Heart right ventricle (tissue), 16 donors: ENCODE measurements at regions not wholly inside any gene's neighbourhood (a gene's known extent, or its start where the extent isn't known, plus 50 kb on each side); places are given as distances from the start of the nearest gene placed in this dataset.
A peak's percentile ranks its signal among the peaks of the same experiment; 100 is the strongest.

Source experiments
- ATAC-seq, 8 donors: fragments of 200-7000 bp; cut with Tn5 transposase; one replicate each; pipeline ENCODE4 v1.9.1; 2020; ENCODE audit warnings: mild to moderate bottlenecking in 8 of 8, moderate library complexity in 8 of 8, moderate number of reproducible peaks in 1 of 8
- DNase-seq, 2 donors: peaks; one replicate each; pipeline ENCODE4 v3.0.0-alpha.2; 2020
- H3K27ac ChIP-seq, 10 donors: fragments of 200-600 bp; sonication (generic) in 2 of 10; one replicate each; pipeline versions ENCODE4 v1.5.0 to v1.8.0; 2020 to 2022; ENCODE audit warnings: mild to moderate bottlenecking in 3 of 10
- H3K27me3 ChIP-seq, 7 donors: fragments of 200-600 bp; one replicate each; pipeline ENCODE4 v1.8.0; 2021 to 2022; ENCODE audit warnings: mild to moderate bottlenecking in 2 of 7
- H3K36me3 ChIP-seq, 9 donors: fragments of 200-600 bp; sonication (generic) in 1 of 9; one replicate each; pipeline versions ENCODE4 v1.5.0 to v1.8.0; 2020 to 2022; ENCODE audit warnings: mild to moderate bottlenecking in 2 of 9
- H3K4me1 ChIP-seq, 9 donors: fragments of 200-600 bp; sonication (generic) in 1 of 9; one replicate each; pipeline versions ENCODE4 v1.5.0 to v1.8.0; 2020 to 2022; ENCODE audit warnings: mild to moderate bottlenecking in 4 of 9
- H3K4me3 ChIP-seq, 10 donors: fragments of 200-600 bp; sonication (generic) in 2 of 10; one replicate each; pipeline versions ENCODE4 v1.5.0 to v1.8.0; 2020 to 2022; ENCODE audit warnings: mild to moderate bottlenecking in 7 of 10, moderate library complexity in 2 of 10
- H3K9me3 ChIP-seq, 11 donors: fragments of 200-600 bp in 10 of 11; sonication (generic) in 2 of 11; one replicate each; pipeline versions ENCODE4 v1.5.0 to v1.8.0; 2013 to 2022; ENCODE audit warnings: mild to moderate bottlenecking in 2 of 11, control low read depth in 1 of 11, moderate library complexity in 1 of 11
- WGBS, 2 donors: extraction: QIAGEN DNeasy Blood & Tissue Kit; methylation state at CpG; one replicate each; pipeline ENCODE4 v1.1.7; 2013; ENCODE audit warnings: inconsistent platforms in 1 of 2; 5-methylcytosine and 5-hydroxymethylcytosine counted together
- intact Hi-C, 10 donors: fragments of 100-400 bp; cut with DNase I; formaldehyde crosslinking; loops; one replicate each; pipeline versions ENCODE4 v1.11.1 to v1.14.2; 2022
- TF ChIP-seq, protein P1 (sequence below), 9 donors: fragments of 200-600 bp; sonication (generic) in 2 of 9; IDR thresholded peaks; one replicate each; pipeline versions ENCODE4 v1.5.0 to v1.8.0; 2021 to 2022; ENCODE audit warnings: antibody characterized with exemption in 9 of 9, mild to moderate bottlenecking in 5 of 9, moderate library complexity in 1 of 9
- donor health status: Arrhythmogenic right ventricular cardiomyopathy.
- donor health status: ischemic (EF 13 %, LVEDD 7.1; RV severe dilation, severe dysfunction).
- donor health status: healthy with polysubstance abuse.
- donor health status: DM: no; HTN: yes; CAD: no.
- donor health status: DM: no; HTN: no; CAD: no.
- donor health status: ischemic (EF 25% LVEDD 6.9; RV normal size, moderate dysfunction).
- donor health status: ischemic (EF 25% LVEDD 5.7; RV mildly dilated, moderate dysfunction).
- donor health status: healthy.
- donor health status: DM: yes; HTN: yes; CAD: no.
- donor health status: Ischemic cardiomyopathy.
- donor health status: ischemic (EF 35%, LVEDD 5.7; RV mildly dilated, moderate dysfunction).
- donor health status: nonischemic (EF 11% LVEDD 7.7; RV severe dilation, severe dysfunction).
- donor health status: DM: yes; HTN: yes; CAD: no.
- donor health status: PGD.
- donor health status: ischemic (EF 29% LVEDD 5.4; RV normal size, mild dysfunction).
- donor health status: nonischemic (EF 23%, LVEDD 6.1; RV moderate dilation, normal function).

DNA sequence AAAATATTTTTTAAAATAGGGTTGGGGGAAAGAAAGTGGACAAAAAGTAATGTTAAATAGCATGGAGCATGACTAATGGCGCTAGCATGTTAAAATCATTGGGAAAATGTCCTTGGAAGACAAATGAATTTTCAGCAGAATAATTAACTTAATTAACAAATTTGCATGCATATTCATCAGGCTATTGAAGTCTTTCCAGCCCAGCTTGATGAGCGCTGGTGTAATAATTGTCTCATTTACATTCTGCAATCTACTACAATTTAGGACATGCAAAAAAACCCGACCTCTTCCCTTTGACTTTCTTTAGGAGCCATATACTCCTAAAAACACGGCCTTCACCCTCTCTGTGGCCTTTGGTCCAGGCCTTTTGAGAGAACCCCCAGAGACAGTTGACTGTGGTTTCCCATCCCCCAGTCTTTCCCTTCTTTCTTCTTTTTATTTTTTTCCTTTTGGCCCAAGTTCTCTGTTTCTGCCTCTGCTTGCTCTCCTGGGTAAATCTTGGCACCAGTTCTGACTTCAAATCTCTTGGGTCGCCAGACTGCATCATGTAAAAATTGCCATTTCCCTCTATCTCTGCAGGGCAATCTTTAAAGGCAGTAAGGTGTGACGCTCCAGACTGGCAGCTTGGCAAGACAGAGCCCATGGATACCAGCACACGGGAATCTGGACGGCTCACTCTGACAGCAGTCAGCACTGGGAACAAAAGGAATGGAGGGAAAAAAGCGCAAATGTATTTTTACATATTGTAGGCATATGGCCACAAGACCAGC lies 105.5 kb downstream of the NEUROD6 start:
- Histone ChIP-seq H3K4me1 (no peaks in the 10 kb centered on the region), H3K36me3 (no peaks in the 10 kb centered on the region), H3K27ac (no peak overlapping the region), H3K9me3 (no peaks in the 10 kb centered on the region), H3K27me3 (peaks cover 0 to 5% (median 0%) of the 10 kb centered on the region in 7 donors), H3K4me3 (no peak overlapping the region)
- 66 to 72% methylated on average over 9 of the region's 9 CpGs for WGBS, 2 donors
- DNase-seq (peak in 1 of 2 donors; percentile 7), ATAC-seq (no peak)
- TF ChIP-seq, protein P1, sequence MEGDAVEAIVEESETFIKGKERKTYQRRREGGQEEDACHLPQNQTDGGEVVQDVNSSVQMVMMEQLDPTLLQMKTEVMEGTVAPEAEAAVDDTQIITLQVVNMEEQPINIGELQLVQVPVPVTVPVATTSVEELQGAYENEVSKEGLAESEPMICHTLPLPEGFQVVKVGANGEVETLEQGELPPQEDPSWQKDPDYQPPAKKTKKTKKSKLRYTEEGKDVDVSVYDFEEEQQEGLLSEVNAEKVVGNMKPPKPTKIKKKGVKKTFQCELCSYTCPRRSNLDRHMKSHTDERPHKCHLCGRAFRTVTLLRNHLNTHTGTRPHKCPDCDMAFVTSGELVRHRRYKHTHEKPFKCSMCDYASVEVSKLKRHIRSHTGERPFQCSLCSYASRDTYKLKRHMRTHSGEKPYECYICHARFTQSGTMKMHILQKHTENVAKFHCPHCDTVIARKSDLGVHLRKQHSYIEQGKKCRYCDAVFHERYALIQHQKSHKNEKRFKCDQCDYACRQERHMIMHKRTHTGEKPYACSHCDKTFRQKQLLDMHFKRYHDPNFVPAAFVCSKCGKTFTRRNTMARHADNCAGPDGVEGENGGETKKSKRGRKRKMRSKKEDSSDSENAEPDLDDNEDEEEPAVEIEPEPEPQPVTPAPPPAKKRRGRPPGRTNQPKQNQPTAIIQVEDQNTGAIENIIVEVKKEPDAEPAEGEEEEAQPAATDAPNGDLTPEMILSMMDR (IDR thresholded peaks at IDR 0.05): no peak
- intact Hi-C loops: no loop called here

DNA sequence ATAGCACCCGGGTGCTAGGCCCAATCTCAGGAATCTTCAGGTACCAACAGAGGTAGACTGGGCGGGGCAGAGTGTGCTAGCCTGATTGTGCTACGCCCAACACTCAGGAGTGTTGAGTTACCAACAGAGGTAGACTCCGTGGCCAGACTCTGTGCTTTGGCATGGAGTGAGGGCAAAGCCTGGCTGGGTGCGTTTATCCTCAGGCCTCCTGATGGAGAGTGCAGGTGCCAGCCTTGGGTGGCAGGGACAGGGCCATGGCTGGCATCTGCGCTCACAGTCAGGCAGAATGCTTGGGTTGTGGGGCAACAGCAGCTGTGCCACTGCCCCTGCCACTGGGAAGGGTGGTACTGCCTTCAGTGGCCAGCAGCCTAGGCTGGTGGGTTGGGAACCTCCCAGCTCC lies 111.6 kb downstream of the NEUROD6 start:
- TF ChIP-seq, protein P1 (IDR thresholded peaks at IDR 0.05): no peak
- no peak for DNase-seq
- H3K27me3 ChIP-seq: peaks cover 0 to 6% (median 0%) of the 10 kb centered on the region in 7 donors
- no peak overlapping the region for H3K4me3 ChIP-seq
- H3K36me3 ChIP-seq: no peaks in the 10 kb centered on the region
- intact Hi-C loops: loop anchor here in 1 of 10 donors (10.0 kb wide), 1 partner anchor 64 kb away; no protein-coding TSS in a partner anchor
- WGBS, 2 donors: 80 to 86% methylated on average over 6 of the region's 6 CpGs
- no peak for ATAC-seq
- H3K9me3 ChIP-seq: peaks cover 0 to 33% (median 7%) of the 10 kb centered on the region in 11 donors
- H3K4me1 ChIP-seq: no peaks in the 10 kb centered on the region
- H3K27ac ChIP-seq: no peak overlapping the region

DNA sequence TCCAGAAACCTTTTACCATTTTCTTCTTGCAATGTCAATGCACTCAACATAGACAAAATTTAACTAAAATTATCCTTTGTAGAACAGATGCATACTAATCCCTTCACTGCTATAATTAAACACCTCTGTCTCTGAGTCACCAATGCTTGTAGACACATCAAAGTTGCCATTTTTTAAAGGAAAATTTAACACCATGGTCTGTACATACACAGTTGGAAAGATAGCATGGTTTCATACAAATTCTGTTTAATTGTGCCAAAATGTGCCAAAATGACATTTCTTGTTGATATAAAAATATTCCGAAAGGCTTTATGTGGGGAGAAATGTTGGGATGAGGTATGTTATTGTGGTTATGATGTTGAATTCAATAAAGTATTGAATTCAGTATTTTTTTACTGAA lies 125.8 kb downstream of the NEUROD6 start:
- TF ChIP-seq, protein P1 (IDR thresholded peaks at IDR 0.05): no peak
- DNase-seq (no peak), ATAC-seq (no peak)
- intact Hi-C loops: no loop called here
- WGBS, 2 donors: 96% methylated on average over 1 of the region's 1 CpG
- Histone ChIP-seq H3K27ac (no peak overlapping the region), H3K9me3 (peaks cover 0 to 9% (median 0%) of the 10 kb centered on the region in 11 donors), H3K4me3 (no peak overlapping the region), H3K27me3 (peaks cover 0 to 42% (median 3%) of the 10 kb centered on the region in 7 donors), H3K36me3 (no peaks in the 10 kb centered on the region), H3K4me1 (no peaks in the 10 kb centered on the region)

DNA sequence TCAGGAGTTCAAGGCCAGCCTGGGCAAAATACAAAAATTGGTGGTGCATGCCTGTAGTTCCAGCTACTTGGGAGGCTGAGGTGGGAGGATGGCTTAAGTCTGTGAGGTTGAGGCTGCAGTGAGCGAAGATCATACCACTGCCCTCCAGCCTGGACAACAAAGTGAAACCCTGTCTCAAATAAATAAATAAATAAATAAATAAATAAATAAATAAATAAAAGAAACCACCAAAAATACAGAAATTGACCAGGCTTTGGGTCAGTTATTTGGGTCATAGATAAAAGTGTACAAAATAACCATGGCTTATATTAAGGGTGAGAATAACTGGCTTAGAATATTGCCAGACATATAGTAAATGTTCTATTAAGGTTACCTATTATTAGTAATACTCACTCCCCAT lies 129.2 kb downstream of the NEUROD6 start:
- peaks cover 0 to 35% (median 3%) of the 10 kb centered on the region in 7 donors for H3K27me3 ChIP-seq

More for the DNA sequence above, 129.2 kb downstream of the NEUROD6 start:
- H3K27ac ChIP-seq: no peak overlapping the region
- no peak overlapping the region for H3K4me3 ChIP-seq
- no peaks in the 10 kb centered on the region for H3K4me1 ChIP-seq
- ATAC-seq: no peak
- TF ChIP-seq, protein P1 (IDR thresholded peaks at IDR 0.05): no peak
- H3K36me3 ChIP-seq: no peaks in the 10 kb centered on the region
- intact Hi-C loops: no loop called here
- DNase-seq: no peak
- peaks cover 0 to 2% (median 0%) of the 10 kb centered on the region in 11 donors for H3K9me3 ChIP-seq
- 91 to 95% methylated on average over 1 of the region's 1 CpG for WGBS, 2 donors
